K562 (cell line): ENCODE measurements at regions not wholly inside any gene's neighbourhood (a gene's known extent, or its start where the extent isn't known, plus 50 kb on each side); places are given as distances from the start of the nearest gene placed in this dataset.

ENCODE experiments used
- ATAC-seq: fragments of 200-7000 bp; cut with Tn5 transposase; 3 replicates; pipeline ENCODE4 v1.9.1; 2020; ENCODE audit warnings: moderate library complexity
- BruUV-seq: library from RNA; stranded (reverse); fragments of 400-500 nt; replicated peaks from 2 replicates; lab custom pipeline; 2021; lab: Mats Ljungman, UMichigan
- CTCF ChIA-PET: fragments of 300-600 bp; formaldehyde crosslinking; extraction: SDS; loops from one replicate; lab custom pipeline; 2021; ENCODE audit warnings: low intra/inter-chr PET ratio; lab: Yijun Ruan, JAX
- POLR2A ChIA-PET: fragments of 300-600, 350-650 bp; sonication (Branson Sonifier 250); formaldehyde crosslinking; extraction: SDS; loops from one replicate; lab custom pipeline; 2021; ENCODE audit warnings: antibody characterized with exemption, inconsistent platforms; lab: Yijun Ruan, JAX
- DNase-seq, 4 experiments: peaks; one replicate each; pipeline versions ENCODE4 v3.0.0 to v3.0.0-alpha.2; 2011 to 2018; ENCODE audit warnings: low spot score in 3 of 4, mixed read lengths in 3 of 4; ENCODE audit errors: extremely low read depth in 1 of 4
- FAIRE-seq: peaks from 2 replicates; lab custom pipeline; 2011; peaks lifted over from hg19 to GRCh38; lab: Jason Lieb, UNC
- H2AFZ ChIP-seq: 2 replicates; pipeline ENCODE4 v1.6.0; 2011; ENCODE audit warnings: low read depth, low read length, control low read depth, inconsistent platforms
- H3K27ac ChIP-seq: fragments of 200-600 bp; 3 replicates; pipeline ENCODE4 v1.8.0; 2011; ENCODE audit warnings: low read depth, mild to moderate bottlenecking, control low read depth, inconsistent platforms, low read length, moderate library complexity, mixed read lengths; ENCODE audit errors: extremely low read depth
- H3K27me3 ChIP-seq, 2 experiments: fragments of 300-600 bp in 1 of 2; 2 replicates in 1 of 2; 3 replicates in 1 of 2; pipeline versions ENCODE4 v1.6.0 to v1.8.0; 2011; ENCODE audit warnings: inconsistent platforms in 2 of 2, low read length in 2 of 2, mild to moderate bottlenecking in 1 of 2, mixed read lengths in 1 of 2, moderate library complexity in 1 of 2; ENCODE audit not compliant: control insufficient read depth in 2 of 2, insufficient read depth in 2 of 2
- H3K36me3 ChIP-seq: fragments of 300-600 bp; 3 replicates; pipeline ENCODE4 v1.8.0; 2011; ENCODE audit warnings: mild to moderate bottlenecking, low read length, inconsistent platforms; ENCODE audit not compliant: control insufficient read depth, insufficient read depth
- H3K4me1 ChIP-seq, 2 experiments: fragments of 200-600 bp in 1 of 2; replicated peaks in 1 of 2; 2 replicates in 1 of 2; 3 replicates in 1 of 2; pipeline versions ENCODE4 v1.5.1 to v1.8.0; 2011; ENCODE audit warnings: inconsistent platforms in 2 of 2, low read length in 2 of 2, mild to moderate bottlenecking in 1 of 2, mixed read lengths in 1 of 2, moderate library complexity in 1 of 2; ENCODE audit not compliant: control insufficient read depth in 2 of 2, insufficient read depth in 2 of 2
- H3K4me2 ChIP-seq: 2 replicates; pipeline ENCODE4 v1.6.1; 2011; ENCODE audit warnings: low read length, control low read depth, inconsistent platforms, mixed read lengths; ENCODE audit not compliant: insufficient read depth
- H3K4me3 ChIP-seq: fragments of 200-600 bp; sonication (generic), shearing (Covaris generic); 2 replicates; pipeline ENCODE4 v1.5.1; 2016; ENCODE audit warnings: control low read depth, inconsistent platforms
- H3K79me2 ChIP-seq: fragments of 200-600 bp; 3 replicates; pipeline ENCODE4 v1.8.0; 2011; ENCODE audit warnings: low read length, inconsistent platforms; ENCODE audit not compliant: control insufficient read depth, insufficient read depth
- H3K9ac ChIP-seq, 2 experiments: 2 replicates each; pipeline versions ENCODE4 v1.6.0 to v1.6.1; 2011; ENCODE audit warnings: low read depth in 2 of 2, low read length in 2 of 2, control low read depth in 1 of 2, inconsistent platforms in 1 of 2, mild to moderate bottlenecking in 1 of 2, mixed read lengths in 1 of 2; ENCODE audit not compliant: insufficient read depth in 1 of 2
- H3K9me1 ChIP-seq: one replicate; pipeline ENCODE4 v1.6.0; 2011; ENCODE audit warnings: inconsistent platforms, mild to moderate bottlenecking, low read length, moderate library complexity; ENCODE audit not compliant: control insufficient read depth, insufficient read depth
- H3K9me3 ChIP-seq: replicated peaks from 2 replicates; pipeline ENCODE4 v1.5.1; 2011; ENCODE audit warnings: low read depth, low read length, inconsistent platforms; ENCODE audit not compliant: control insufficient read depth, insufficient read depth
- H4K20me1 ChIP-seq: replicated peaks from 2 replicates; pipeline ENCODE4 v1.6.1; 2011; ENCODE audit warnings: low read length, inconsistent platforms, mixed read lengths; ENCODE audit not compliant: control insufficient read depth, insufficient read depth
- CBFA2T3 ChIP-seq: fragments of 450-650 bp; IDR thresholded peaks from 2 replicates; pipeline ENCODE4 v1.6.1; 2017
- CCNT2 ChIP-seq: IDR thresholded peaks from 2 replicates; pipeline ENCODE4 v1.6.1; 2011; ENCODE audit warnings: borderline replicate concordance, low read depth, mild to moderate bottlenecking, moderate library complexity, mixed read lengths, low read length; ENCODE audit not compliant: insufficient read length; ENCODE audit errors: extremely low read depth
- EGR1 ChIP-seq: fragments of 450-650 bp; conservative IDR thresholded peaks from 2 replicates; pipeline ENCODE4 v1.6.1; 2017; ENCODE audit warnings: mild to moderate bottlenecking
- KLF13 ChIP-seq: fragments of 450-650 bp; IDR thresholded peaks from 2 replicates; pipeline ENCODE4 v1.6.1; 2016; ENCODE audit warnings: missing genetic modification characterization, low read depth, mild to moderate bottlenecking, missing compliant biosample characterization, moderate library complexity, borderline replicate concordance
- PTBP1 ChIP-seq: fragments of 200-400 bp; formaldehyde crosslinking; IDR thresholded peaks from 2 replicates; pipeline ENCODE4 v1.6.1; 2017; ENCODE audit warnings: low read depth, low read length
- ZFPM2 ChIP-seq: fragments of 250-450 bp; sonication (Bioruptor Pico); IDR thresholded peaks from 2 replicates; pipeline ENCODE4 v1.5.1; 2022; ENCODE audit warnings: mild to moderate bottlenecking
- ZNF133 ChIP-seq: fragments of 250-450 bp; sonication (Bioruptor Pico); IDR thresholded peaks from 2 replicates; pipeline ENCODE4 v1.4.0; 2020; ENCODE audit warnings: mild to moderate bottlenecking
- ZNF175 ChIP-seq: fragments of 200-800 bp; sonication (Bioruptor generic); IDR thresholded peaks from 2 replicates; pipeline ENCODE4 v1.6.1; 2016; ENCODE audit warnings: low read depth, mild to moderate bottlenecking, missing genetic modification characterization, missing compliant biosample characterization
- WGBS: fragments of 100-300 bp; shearing (Covaris generic); methylation state at CpG from one replicate; pipeline ENCODE4 v1.1.6; 2016; ENCODE audit warnings: low coverage, mixed read lengths; ENCODE audit not compliant: insufficient coverage; ENCODE audit errors: missing lambda C conversion rate; 5-methylcytosine and 5-hydroxymethylcytosine counted together
- in situ Hi-C: fragments of 300-500 bp; cut with MboI; formaldehyde crosslinking; loops from 4 replicates; pipeline ENCODE4 v1.15.0; 2018; ENCODE audit warnings: inconsistent platforms, mixed read lengths
- intact Hi-C: fragments of 100-400 bp; cut with micrococcal nuclease; formaldehyde crosslinking; loops from 2 replicates; pipeline ENCODE4 v1.14.2; 2022

DNA sequence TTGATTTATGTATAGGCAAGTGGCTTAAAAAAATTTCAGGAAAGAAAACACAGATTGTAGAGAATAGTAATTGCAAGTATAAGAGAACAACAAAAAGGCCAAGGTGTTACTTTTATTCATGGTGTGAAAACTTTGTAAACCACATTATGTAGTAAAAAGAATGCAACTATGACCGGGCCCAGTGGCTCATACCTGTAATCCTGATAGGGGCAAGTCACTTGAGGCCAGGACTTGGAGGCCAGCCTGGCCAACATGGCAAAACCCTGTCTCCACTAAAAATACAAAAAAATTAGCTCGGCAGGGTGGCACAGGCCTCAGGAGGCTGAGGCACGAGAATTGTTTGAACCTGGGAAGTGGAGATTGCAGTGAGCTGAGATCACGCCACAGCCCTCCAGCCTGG lies 131.7 kb downstream of the DCK start:
- TF ChIP-seq ZNF133 (CRISPR knock-in tag): no peak
- no peak for TF ChIP-seq ZNF175
- no peak for TF ChIP-seq ZFPM2 (CRISPR knock-in tag)
- no peak for TF ChIP-seq CCNT2
- Histone ChIP-seq H3K36me3 (no peaks in the 10 kb centered on the region), H3K4me2 (no peak overlapping the region), H3K9ac (no peak overlapping the region), H3K79me2 (no peaks in the 10 kb centered on the region), H3K27me3 (no peaks in the 10 kb centered on the region), H3K27ac (no peak overlapping the region), H3K4me3 (no peak overlapping the region), H2AFZ (no peak overlapping the region), H3K9me3 (no peaks in the 10 kb centered on the region), H3K4me1 (no peaks in the 10 kb centered on the region), H3K9me1 (no peaks in the 10 kb centered on the region), H4K20me1 (no peaks in the 10 kb centered on the region)
- no TSS peak for BruUV-seq
- WGBS: 5% methylated on average over 3 of the region's 4 CpGs
- in situ Hi-C loops (no loop called here), intact Hi-C loops (no loop called here)
- ATAC-seq (no peak), DNase-seq (no peak), FAIRE-seq (no peak)
- CTCF ChIA-PET: no interaction called here
- POLR2A ChIA-PET: no interaction called here

- FAIRE-seq: no peak
- WGBS: 10% methylated on average over 1 of the region's 1 CpG
- Histone ChIP-seq H3K4me3 (no peak overlapping the region), H3K36me3 (no peaks in the 10 kb centered on the region), H3K9me1 (no peaks in the 10 kb centered on the region), H3K27me3 (no peaks in the 10 kb centered on the region), H3K4me1 (no peaks in the 10 kb centered on the region), H4K20me1 (no peaks in the 10 kb centered on the region), H3K27ac (no peak overlapping the region), H3K4me2 (no peak overlapping the region), H3K9me3 (no peaks in the 10 kb centered on the region), H3K9ac (no peak overlapping the region), H3K79me2 (no peaks in the 10 kb centered on the region), H2AFZ (no peak overlapping the region)
- no peak for DNase-seq
- no peak for ATAC-seq
- in situ Hi-C loops: no loop called here
- CTCF ChIA-PET: no interaction called here
- TF ChIP-seq CBFA2T3 (peak; percentile 23; the same call in 1 of the 2 replicates), KLF13 (tag) (no peak), PTBP1 (no peak), EGR1 (no peak)
- no TSS peak for BruUV-seq
- POLR2A ChIA-PET: no interaction called here
- intact Hi-C loops: no loop called here
Observed at GRCh38 chr4:71126719-71127118, 133.3 kb downstream of the DCK start.
